Retina (tissue), 1 donor: ENCODE measurements at regions not wholly inside any gene's neighbourhood (a gene's known extent, or its start where the extent isn't known, plus 50 kb on each side); places are given as distances from the start of the nearest gene placed in this dataset.
"Not testable (repeated sequence)": the region's sequence is repeated elsewhere in the genome, so short reads cannot be mapped to it uniquely, and the experiment has no call there.

ENCODE experiments used
- DNase-seq: peaks from one replicate; pipeline ENCODE4 v3.0.0-alpha.2; 2016

DNA sequence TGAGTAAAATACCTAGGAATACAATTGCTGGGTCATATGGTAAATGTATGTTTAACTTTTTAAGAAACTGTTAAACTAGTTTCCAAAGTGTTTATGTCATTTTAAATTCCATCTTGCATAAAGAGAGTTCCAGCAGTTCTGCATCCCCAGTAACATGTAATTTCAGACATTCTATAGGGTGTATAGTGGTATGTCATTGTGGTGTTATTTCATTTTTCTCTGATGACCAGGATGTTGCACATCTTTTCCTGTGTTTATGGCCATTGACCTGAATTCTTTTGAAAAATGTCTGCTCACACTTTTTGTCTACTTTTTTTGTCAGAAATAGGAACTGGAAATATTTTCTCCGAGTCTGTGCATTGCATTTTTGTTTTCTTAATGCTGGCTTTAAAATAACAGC is 128.9 kb downstream of the TMEM200A start:
- no peak for DNase-seq

DNA sequence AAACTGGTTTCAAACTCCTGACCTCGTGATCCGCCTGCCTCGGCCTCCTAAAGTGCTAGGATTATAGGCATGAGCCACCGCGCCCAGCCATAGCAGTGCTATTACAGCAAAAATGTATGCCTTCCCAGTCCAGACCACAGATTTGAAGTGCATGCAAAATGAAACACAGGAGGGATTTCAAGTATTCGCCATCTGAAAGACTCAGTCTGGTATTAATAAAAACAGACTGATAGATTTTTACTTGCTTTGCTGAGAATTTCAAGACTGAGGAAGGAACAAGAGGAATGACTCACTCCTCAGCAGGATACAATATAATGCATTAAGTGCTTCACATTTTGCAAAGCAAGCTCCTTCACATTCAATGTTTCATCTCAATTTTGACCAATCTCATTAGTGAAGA is 134.9 kb downstream of the TMEM200A start:
- DNase-seq: no peak

DNA sequence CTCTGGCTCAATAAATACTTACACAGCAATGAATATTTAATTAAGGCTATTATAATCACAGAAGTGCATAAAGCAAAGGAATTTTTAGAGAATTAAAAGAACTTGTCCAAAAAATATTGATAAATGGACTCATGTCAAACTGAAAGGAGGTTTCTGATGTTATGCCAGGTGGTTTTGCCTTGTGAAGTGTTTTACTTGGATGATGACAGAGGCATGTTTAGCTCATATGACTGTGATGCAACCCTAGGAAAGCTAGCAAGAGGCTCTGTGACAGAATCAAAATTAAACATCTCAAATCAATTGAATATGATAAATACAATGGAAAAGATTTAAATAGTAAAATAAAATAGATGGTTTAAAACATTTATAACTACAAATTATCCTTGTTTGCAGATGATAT is 137.3 kb downstream of the TMEM200A start:
- no peak for DNase-seq

DNA sequence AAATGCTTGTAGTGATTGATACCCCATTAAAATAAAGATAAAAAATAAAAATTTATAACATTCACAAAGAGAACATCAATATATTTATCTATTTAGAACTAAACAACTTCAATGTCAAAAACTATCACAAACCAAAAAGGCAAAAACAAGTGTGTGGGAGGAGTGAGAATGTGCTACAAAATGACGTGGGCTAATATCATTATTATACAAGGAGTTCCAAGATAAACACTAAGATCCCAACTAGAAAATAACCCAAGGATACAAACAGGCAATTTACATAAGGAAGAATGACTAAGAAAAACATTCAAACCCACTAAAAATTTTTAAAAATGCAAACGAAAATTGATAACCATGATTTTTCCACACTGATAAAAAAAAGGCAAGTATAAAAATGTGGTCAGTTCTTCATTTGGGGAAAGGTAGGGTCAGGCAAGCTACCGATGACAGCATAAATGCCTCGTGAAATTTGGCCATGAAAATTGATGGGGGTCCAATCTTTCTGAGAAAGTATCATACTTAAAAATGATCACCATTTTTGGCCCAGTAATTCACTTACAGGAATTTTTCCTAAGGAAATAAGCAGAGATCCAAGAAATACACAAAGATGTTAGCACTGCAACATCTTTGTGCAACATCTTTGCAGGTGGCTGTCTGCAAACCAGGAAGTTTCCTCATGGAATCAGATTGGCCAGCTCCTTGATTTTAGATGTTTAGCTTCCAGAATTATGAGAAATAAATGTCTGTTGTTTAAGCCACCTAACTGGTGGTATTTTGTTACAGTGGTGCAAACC is 140.2 kb downstream of the TMEM200A start:
- no peak for DNase-seq

DNA sequence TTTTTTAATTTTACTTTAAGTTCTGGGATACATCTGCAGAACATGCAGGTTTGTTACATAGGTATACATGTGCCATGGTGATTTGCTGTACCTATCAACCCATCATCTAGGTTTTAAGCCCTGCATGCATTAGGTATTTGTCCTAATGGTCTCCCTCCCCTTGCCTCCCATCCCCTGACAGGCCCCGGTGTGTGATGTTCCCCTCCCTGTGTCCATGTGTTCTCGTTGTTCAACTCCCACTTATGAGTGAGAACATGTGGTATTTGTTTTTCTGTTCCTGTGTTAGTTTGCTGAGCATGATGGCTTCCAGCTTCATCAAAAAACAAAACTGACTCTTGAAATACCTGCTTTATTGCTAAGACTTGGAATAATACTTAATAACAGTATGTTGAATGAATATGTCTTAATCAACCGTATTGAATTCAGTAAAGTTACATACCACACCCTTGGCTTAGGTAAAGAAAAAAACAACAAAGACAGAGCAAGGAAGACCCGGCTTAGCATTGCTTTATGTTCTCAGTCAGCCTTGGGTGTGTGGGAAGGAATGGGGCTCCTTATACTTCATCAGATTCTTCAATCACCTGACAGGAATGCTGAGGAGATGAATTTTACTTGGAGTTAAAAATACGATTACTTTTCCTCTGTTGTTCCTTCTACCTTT is 141.3 kb downstream of the TMEM200A start:
- DNase-seq: not testable (repeated sequence)

DNA sequence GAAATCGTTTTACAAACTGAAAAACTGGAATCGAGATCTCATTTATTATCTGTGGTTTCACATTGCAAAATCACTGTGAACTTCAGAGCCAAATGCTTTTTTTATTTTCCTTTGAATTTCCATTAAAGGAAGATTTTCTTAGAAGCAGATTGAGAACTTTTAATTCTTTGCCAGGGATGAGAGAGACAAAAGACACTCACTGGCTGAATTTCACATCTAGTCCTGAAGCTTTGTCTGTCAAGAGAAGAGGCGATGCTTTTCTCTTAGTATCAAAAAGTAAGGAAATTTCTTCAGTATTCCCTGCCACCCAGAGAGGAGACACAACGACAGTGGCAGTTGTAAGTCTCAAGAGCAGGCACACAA is 141.8 kb downstream of the TMEM200A start:
- DNase-seq: no peak

DNA sequence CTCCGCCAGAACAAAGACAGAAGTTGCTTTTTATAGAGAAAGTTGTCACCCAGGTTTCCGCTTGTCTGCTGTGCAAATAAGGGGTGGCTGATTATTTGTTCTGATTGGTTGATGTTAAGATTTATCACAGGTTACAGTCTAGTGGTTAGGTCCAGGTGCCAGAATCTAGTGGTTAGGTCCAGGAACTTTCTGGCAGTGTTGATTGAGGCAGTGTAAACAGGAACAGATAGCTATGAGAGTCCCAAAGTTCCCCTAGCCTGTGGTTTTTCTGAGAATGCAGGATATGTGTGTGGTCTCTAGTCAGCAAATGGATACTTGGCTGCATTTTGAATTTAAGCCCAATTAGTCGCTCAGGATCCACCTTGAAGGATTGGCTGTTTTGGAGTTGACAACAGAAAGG is 148.0 kb downstream of the TMEM200A start:
- DNase-seq: no peak

DNA sequence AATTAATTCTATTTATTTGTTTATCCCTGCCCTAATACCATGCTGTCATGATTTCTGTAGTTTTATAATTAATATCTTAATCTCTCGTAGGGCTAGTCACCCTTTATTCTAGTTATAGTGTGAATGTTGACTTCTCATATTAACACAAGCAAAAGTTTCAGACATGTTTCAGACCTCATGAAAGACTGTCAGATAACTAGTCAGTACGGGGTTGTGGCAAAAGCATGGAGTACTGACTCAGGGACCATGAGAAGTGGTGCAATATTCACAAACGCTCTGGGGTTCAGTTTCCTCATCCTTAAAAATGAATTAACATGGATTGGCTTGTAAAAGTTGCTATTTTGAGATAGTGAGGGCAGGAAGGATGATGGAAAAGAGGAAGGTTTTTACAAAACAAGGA is 148.9 kb downstream of the TMEM200A start:
- DNase-seq: no peak

DNA sequence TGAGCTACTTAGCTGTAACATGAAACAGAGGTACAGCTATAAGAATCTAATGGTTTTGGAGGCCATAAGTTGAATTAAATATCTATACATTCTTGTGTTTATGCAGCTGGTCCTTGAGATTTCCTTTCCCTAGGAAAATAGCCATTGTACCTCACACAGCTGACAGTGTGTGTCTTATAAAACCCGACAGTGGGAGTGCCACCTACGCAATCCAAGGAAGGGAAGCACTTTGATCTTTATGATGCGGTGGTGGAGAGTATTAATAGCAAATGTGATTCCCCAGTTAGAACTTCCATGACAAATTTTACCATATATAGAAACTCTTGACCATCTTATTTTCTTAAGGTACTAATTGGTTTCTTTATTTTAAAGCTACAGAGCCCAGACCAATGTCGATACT is 149.5 kb downstream of the TMEM200A start:
- no peak for DNase-seq

DNA sequence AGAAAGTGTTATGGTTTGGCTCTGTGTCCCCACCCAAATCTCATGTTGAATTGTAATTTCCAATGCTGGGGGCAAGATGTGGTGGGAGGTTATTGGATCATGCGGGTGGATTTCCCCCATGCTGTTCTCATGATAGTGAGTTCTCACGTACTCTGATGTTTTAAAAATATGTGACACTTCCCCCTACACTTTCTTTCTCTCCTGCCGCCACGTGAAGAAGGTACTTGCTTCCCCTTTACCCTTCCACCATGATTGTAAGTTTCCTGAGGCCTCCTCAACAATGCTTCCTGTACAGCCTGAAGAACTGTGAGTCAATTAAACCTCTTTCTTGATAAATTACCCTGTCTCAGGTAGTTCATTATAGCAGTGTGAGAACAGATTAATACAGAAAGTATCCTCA is 150.8 kb downstream of the TMEM200A start:
- DNase-seq: no peak

DNA sequence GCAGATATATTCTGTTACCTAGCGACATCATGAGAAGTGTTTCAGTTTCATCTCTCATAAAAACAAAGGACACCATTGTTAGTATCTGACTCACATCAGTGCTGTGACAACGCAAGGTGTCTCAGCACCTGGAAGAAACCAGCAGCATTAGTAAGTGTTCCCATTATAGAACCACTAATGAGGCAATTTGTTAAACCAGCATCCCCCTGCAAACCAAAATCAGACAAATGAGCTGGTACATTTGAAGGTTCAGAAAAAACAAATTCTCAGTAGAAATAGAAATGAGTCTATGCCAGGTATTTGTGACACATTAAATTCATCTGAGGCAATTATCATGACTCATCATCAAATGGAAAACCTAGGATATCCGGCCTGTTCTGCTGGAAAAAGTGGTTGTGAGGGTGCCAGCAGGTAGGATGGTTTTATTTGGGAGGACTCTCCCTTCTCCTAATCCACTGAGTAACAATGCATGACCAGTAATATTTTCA is 151.7 kb downstream of the TMEM200A start:
- DNase-seq: no peak

DNA sequence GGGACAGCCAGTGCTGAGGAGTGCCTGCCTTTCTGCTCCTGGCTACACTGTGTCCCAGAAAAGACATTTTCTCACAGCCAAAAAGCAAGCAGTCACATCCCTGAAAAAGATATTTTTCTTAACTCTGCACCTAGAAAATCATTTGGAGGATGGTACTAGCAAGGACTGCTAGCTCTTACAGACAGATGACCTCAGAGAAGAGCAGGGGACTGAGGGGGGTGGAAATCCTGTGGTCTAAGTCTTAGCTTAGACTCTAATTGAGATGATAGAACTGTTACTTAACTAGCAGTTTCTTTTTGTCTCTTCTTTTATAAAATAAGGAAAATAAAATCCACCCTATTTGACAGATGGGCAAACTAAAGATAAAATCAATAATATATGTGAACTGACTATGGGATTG is 152.8 kb downstream of the TMEM200A start:
- no peak for DNase-seq

DNA sequence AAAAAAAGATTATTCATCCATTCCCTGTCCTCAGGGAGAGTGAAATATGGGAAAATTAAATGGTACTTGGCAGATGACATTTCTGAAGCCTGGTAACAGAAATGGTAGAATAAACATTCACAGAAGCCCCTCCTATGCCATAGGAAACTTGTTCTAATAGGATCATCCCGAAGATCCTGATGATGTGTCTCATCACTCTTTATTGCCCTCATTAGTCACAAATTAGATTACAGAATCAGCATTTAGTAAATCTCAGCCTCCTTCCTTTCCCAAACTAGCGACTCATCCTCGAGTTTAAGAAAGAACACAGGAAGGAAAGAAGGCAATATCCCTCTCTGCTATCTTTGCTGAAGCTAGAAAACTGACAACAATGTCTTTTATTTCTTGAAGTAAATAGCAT is 154.4 kb downstream of the TMEM200A start:
- DNase-seq: no peak

DNA sequence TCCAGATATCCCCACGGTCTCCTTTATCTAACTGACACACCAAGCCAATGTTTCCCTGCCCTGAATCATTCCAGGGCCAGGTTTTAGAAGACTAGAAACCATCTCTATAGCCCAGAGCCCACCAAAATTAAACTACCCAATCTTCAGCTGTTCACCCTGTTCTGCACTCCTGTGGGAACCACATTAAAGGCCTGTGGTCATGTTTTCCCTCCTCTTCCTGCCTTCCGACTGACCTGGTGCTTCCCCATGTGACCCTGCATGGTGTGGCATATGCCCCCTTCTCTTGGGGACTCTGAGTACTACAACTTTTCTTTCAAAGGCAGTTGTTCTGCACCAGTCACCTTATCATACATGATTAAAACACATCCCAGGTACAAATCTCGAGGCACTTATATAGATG is 155.0 kb downstream of the TMEM200A start:
- no peak for DNase-seq

DNA sequence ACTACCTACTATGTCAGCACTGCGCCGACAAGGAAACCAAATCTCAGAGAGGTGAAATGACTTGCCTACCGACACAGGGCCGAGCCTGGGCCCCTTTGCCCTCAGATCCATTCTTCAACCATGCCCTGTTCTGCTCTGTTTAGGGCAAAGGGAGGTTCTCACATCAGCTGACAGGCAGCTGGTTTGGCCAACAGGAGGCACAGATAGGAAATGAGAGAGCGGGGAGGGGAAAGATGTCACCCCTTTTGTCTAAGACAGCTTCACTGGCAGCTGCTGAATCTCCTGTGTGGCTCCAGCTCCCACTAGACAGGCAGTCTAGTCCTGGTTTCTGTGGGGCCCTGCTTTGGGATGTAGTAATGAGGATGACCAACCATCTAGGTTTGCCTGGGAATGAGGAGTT is 158.7 kb downstream of the TMEM200A start:
- no peak for DNase-seq

DNA sequence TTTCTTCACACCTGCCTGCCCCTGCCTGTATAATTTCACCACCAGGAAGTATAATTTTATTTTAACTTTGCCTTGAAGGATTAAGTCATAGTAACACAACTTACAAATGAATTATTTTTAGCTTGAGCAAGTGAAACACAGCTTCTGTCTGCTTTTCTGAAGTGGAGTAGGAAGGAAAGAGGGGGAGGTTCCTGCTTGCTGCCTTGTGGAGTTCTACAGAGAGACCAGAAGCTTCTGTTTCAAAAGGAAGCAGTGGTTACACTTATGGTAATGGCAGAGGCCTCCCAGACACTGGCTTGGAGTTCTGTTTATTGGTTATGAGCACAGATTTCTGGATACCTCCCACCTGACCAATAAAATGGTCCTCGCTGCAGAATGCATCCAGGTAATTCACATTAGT is 159.6 kb downstream of the TMEM200A start:
- DNase-seq: no peak

DNA sequence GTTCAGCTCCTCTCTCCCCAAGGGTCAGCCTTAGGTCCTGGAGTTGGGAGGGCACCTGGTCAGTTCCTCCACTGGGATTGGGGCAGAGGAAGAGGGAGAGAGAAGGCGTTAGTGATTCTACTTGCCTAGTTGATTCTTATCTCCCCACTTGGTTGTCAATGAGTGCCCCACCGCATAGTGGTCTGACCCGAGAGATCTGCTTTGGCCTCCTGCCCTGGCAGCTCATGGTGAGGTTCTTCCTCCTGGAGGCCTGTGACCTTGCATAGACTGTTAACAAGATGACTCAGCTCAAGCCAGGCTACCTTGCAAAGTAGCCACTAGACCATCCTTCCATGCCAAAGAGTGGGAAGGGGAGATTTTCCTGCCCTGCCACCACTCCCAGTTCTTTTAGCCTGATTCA is 160.6 kb downstream of the TMEM200A start:
- DNase-seq: no peak

DNA sequence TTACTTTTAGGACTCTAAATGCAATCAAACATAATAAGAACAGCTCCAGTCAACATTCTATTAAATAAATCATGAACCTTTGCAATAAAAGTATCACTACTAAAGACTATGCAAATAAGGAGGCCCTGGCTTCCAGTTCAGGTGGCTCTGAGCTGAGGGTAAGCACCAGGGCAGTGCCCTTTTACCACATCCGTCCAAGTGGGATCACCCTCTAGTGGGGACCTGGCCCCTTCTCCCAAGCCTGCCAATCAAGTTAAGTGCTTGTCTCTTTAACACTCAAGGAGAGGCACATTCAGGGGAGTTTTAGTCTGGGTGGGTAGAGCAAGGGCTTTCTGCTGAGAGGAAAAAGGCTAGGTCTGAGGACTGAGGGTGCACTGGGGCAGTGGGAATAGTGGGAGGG is 161.4 kb downstream of the TMEM200A start:
- DNase-seq: no peak

DNA sequence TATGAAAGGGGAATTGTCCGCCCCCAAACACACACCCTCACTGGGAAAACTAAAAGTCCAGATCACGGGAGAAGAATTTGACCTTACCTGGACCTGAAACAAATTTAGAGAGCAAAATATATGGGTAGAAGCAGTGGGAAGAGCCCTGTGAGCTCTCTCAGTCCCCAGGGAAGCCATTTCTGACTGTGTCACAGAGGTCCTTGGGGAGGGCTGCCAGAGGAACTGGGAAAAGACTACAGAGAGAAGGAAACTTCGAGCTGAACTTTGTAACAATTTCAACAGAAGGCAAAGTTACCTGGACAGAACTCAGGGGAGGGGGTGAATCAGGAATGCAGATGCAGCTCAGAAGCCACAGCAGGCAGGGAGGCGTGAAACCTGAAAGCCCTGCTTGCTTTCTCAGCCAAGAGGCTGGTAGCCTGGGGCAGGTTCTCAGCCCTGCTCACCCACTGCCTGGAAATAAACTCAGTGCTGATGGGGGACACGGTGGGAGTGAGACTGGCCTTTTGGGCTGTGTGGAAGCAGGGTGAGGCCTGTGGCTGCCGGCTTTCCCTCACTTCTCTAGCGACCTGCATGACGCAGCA is 163.8 kb downstream of the TMEM200A start:
- no peak for DNase-seq

DNA sequence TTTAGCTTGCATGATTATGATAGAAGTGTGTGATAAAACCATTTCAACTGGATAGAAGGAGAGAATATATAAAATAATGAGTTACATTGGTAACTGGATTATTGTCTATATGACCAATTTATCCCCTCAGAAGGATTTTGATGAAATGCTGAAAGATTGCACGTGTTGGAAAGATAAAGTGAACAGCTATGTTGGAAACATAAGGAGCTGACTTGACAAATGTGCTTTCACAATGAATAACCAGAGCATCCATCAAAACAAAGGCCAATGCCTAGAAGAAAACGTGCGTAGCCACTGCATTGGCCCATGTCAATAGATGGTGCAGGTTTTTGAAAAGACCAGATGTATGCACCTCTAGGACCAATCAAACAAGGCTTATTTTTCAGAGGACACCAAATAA is 168.8 kb downstream of the TMEM200A start:
- DNase-seq: no peak

DNA sequence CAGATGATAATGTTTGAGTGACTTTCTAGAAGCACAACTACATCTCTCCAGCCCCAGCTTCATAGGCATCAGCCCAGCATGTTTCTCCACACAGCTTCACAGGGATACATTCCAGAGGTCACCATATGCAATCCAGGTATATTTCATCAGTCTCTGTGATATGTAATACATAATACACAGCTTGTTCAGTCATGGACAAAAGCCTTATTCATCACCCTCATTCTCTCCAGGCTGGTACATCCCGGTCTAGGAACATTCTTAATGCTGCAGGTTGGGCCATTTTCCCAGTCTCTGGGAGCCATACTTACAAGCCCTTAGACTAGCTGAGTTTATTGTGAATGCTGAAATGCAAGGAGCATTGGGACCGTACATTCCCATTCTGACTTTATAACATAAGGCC is 169.4 kb downstream of the TMEM200A start:
- no peak for DNase-seq

DNA sequence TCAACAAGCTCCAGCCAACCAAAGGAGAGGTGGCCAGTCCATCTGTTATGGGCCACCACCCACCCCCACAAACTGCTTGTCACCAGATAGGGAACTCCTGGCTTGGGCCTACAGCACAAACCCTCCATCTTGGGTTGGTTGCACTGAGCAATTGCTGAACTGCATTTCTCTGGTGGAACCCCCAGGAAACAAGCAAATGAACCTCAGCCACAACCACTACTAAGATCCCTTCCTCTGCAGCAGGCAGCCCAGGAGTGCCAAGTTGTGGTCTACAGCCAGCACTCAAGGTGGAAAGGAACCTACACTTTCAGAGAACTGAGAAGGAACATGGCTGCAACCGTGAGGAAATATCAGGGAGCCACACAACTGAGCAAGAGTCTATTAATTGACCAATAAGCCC is 171.6 kb downstream of the TMEM200A start:
- DNase-seq: no peak

DNA sequence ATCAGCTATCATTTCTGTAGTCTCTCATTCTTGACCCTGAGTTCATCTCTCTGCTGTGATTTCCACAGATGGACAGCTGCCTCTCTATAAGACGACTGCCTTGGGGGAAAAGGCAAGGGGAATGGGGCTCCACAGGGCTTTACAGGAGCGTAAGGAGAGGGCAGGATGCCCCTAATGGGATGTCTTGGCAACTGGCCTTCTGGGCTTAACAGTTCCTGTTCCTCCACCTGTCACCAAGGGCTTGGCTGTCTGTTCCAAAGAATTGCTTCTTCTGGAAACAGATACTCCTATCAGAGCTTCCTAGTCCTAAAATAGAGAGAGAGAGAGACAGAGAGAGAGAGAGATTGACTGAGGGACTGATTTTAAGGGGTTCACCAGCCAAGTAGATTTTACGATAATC is 181.9 kb downstream of the TMEM200A start:
- DNase-seq: no peak

DNA sequence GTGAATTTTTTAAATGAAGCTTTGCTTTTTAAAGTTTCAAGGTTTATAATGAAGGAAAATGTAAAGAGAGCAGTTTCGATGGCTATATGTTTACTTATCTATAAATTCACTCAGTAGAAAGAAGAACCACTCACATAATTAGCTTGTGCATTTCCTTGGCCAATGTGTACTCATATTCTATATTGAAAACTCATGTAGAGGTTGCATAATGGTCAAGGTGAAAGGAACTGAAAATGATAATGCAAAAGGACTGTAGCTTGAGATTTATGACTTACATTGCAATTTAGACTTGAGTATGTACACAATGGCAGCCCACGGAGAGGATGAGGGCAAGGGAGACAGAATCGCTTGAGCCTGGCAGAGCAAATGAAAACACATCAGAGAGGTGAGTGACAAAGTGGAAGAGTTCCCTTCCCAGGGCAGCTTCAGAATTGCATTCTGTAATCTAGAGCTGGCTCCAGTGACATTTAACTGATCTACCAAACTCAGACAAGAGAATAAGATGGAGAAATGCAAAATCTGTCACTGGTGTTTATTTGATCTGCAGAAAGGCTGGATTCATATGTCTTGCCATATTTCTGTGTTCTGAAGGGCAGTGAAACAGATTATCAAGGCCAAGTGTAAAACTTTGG is 191.8 kb downstream of the TMEM200A start:
- no peak for DNase-seq
